ENCODE measurements at regions not wholly inside any gene's neighbourhood (a gene's known extent, or its start where the extent isn't known, plus 50 kb on each side); places are given as distances from the start of the nearest gene placed in this dataset.

DNA sequence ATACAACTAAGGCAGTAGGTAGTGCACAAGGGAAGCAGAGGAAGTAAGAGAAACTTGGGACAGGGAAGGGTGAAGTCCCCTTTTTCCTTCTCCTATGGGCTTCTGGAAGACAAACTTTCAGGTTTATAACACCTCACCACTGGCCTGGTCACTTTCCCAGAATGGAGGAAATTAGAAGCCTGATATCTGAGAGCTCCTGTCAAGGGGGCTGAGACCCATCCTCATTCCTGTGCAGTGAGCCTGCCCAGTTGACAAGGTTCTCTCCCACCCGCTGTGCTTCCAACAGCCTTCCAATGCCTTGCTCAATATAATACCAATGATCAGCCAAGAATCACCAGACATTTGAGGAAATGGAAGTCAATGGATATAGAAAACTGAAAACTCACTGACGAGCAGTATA, 100.4 kb upstream of the YPEL5 start:
- H3K27me3 ChIP-seq (ENCODE audit: insufficient read depth, low read length), result peaks cover 57% of the 10 kb centered on the region
- no peak overlapping the region for H3K4me3 ChIP-seq (ENCODE audit: low read depth, low read length)
- no peaks in the 10 kb centered on the region for H3K79me2 ChIP-seq (ENCODE audit: control insufficient read depth, insufficient read depth, low read length, unreplicated experiment)
- no peaks in the 10 kb centered on the region for H3K36me3 ChIP-seq (ENCODE audit: insufficient read depth, low read length)
- no peak overlapping the region for H3K27ac ChIP-seq (ENCODE audit: low read depth, low read length)
- no peaks in the 10 kb centered on the region for H3K4me1 ChIP-seq (ENCODE audit: control insufficient read depth, insufficient read depth, low read length, unreplicated experiment)
- no peak overlapping the region for H2AFZ ChIP-seq (ENCODE audit: low read length, unreplicated experiment)

DNA sequence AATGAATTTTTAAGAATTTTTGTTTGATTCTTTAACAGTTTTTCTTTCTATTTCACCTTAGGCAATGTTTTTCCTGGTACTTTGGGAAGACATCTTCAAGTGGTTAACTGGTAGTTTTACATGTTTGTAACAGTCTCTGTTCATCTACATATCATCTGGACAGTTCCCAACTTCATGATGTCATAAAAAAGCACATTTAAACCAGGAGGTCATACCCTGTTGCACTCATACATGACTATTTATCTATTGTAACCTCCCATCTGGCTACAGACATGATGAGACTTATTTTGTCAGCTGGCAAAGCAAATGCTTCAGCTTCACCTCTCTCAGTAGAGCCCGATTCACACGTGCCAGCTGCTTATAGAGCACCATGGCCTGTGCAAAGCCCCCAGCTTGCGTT, 99.8 kb upstream of the YPEL5 start:
- H3K4me3 ChIP-seq (ENCODE audit: low read depth, low read length), result no peak overlapping the region
- H3K27me3 ChIP-seq (ENCODE audit: insufficient read depth, low read length), result peaks cover 61% of the 10 kb centered on the region
- no peaks in the 10 kb centered on the region for H3K36me3 ChIP-seq (ENCODE audit: insufficient read depth, low read length)
- no peak overlapping the region for H3K27ac ChIP-seq (ENCODE audit: low read depth, low read length)
- no peaks in the 10 kb centered on the region for H3K79me2 ChIP-seq (ENCODE audit: control insufficient read depth, insufficient read depth, low read length, unreplicated experiment)
- H3K4me1 ChIP-seq (ENCODE audit: control insufficient read depth, insufficient read depth, low read length, unreplicated experiment), result no peaks in the 10 kb centered on the region
- H2AFZ ChIP-seq (ENCODE audit: low read length, unreplicated experiment), result no peak overlapping the region

DNA sequence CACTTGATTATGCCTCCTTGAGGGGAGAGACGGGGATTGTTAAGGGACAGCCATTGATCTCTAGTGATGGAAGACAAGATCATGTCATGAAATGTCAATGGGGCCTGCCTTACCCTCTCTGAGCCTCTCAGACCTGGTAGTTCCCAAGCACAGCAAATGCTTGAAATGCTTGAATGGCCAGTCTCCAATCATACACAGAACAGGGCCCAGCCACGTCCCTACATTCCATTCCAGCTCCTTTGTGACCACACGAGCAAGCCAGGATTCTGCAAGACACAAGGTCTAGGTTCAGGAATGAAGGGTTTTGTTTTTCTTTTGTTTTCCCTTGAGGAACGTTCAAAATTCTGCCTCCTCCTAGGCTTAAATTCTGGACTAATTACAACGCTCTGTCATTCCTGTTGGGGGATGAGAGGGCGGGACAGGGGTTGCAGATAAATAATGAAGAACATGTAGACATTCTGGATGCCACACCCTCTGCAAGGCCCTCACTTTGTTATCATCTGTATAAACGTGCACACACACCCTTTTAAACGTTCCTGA, 98.1 kb upstream of the YPEL5 start:
- H3K4me3 ChIP-seq (ENCODE audit: low read depth, low read length), result no peak overlapping the region
- no peak overlapping the region for H2AFZ ChIP-seq (ENCODE audit: low read length, unreplicated experiment)
- H3K27ac ChIP-seq (ENCODE audit: low read depth, low read length), result no peak overlapping the region
- H3K27me3 ChIP-seq (ENCODE audit: insufficient read depth, low read length), result peaks cover 55% of the 10 kb centered on the region
- H3K79me2 ChIP-seq (ENCODE audit: control insufficient read depth, insufficient read depth, low read length, unreplicated experiment), result no peaks in the 10 kb centered on the region
- H3K4me1 ChIP-seq (ENCODE audit: control insufficient read depth, insufficient read depth, low read length, unreplicated experiment), result no peaks in the 10 kb centered on the region
- no peaks in the 10 kb centered on the region for H3K36me3 ChIP-seq (ENCODE audit: insufficient read depth, low read length)

DNA sequence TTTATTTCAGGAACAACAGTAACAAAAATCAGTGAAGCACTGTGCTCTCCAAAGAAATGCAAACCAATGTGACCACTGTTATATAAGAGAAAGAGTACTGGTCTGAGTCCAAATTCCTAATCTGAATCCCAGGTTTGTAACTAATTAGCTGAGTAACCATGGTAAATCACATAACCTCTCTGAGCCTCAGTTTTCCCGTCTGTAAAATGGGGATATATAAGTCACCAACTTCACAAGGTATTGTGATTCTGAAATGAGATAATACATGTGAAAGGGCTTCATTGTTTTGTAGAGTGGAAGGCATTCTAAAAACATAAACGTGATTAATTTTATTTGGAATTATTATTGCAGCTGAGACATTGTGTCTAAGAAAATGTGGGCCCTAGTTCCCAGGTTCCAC, 91.3 kb upstream of the YPEL5 start:
- no peak overlapping the region for H3K27ac ChIP-seq (ENCODE audit: low read depth, low read length)

DNA sequence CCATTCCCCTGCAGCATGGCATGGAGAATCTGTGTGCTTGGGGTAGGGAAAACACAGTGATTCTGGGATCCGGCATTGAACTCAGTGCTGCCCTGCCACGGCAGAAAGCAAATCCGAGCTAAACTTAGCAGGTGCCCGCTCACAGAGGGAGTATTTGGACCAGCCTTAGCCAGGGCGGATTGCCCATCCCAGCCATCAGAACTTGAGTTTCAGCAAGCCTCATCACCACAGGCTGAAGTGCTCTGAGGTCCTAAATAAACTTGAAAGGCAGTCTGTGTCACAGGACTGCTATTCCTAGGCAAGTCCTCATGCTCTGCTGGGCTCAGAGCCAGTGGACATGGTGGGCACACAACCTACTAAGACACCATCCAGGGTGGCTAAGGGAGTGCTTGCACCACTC, 86.2 kb upstream of the YPEL5 start:
- Histone ChIP-seq H3K27me3 (ENCODE audit: insufficient read depth, low read length) (peaks cover 24% of the 10 kb centered on the region; the same call in 1 of the 2 replicates), H3K27ac (ENCODE audit: low read depth, low read length) (no peak overlapping the region), H2AFZ (ENCODE audit: low read length, unreplicated experiment) (no peak overlapping the region), H3K4me3 (ENCODE audit: low read depth, low read length) (no peak overlapping the region), H3K36me3 (ENCODE audit: insufficient read depth, low read length) (no peaks in the 10 kb centered on the region), H3K4me1 (ENCODE audit: control insufficient read depth, insufficient read depth, low read length, unreplicated experiment) (no peaks in the 10 kb centered on the region), H3K79me2 (ENCODE audit: control insufficient read depth, insufficient read depth, low read length, unreplicated experiment) (no peaks in the 10 kb centered on the region)

More for the DNA sequence above, 91.3 kb upstream of the YPEL5 start:
- no peaks in the 10 kb centered on the region for H3K79me2 ChIP-seq (ENCODE audit: control insufficient read depth, insufficient read depth, low read length, unreplicated experiment)
- no peaks in the 10 kb centered on the region for H3K4me1 ChIP-seq (ENCODE audit: control insufficient read depth, insufficient read depth, low read length, unreplicated experiment)
- no peak overlapping the region for H2AFZ ChIP-seq (ENCODE audit: low read length, unreplicated experiment)
- no peak overlapping the region for H3K4me3 ChIP-seq (ENCODE audit: low read depth, low read length)
- peaks cover 23% of the 10 kb centered on the region; the same call in 1 of the 2 replicates for H3K27me3 ChIP-seq (ENCODE audit: insufficient read depth, low read length)
- H3K36me3 ChIP-seq (ENCODE audit: insufficient read depth, low read length), result no peaks in the 10 kb centered on the region

DNA sequence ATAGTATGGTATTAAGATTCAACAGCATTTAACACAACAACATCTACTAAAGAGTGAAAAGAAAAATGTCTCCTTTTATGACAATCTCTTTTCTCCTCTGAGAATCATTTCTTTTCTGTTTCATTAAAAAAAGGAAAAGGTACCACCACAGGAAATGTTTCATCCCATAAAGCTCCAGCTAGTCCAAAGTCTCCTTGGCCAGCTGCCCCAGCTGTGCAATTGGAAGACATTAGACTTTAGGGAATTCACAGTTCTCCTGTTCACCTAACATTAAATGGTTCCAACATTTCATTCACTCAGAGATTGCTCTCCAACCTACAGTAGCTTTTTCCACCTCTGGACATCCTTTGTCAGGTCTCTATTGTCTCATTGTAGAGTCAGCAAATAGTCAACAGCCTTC, 78.7 kb upstream of the YPEL5 start:
- Histone ChIP-seq H3K4me1 (ENCODE audit: control insufficient read depth, insufficient read depth, low read length, unreplicated experiment) (no peaks in the 10 kb centered on the region), H3K27me3 (ENCODE audit: insufficient read depth, low read length) (peaks cover 31% of the 10 kb centered on the region), H3K4me3 (ENCODE audit: low read depth, low read length) (no peak overlapping the region), H3K79me2 (ENCODE audit: control insufficient read depth, insufficient read depth, low read length, unreplicated experiment) (no peaks in the 10 kb centered on the region), H2AFZ (ENCODE audit: low read length, unreplicated experiment) (no peak overlapping the region), H3K36me3 (ENCODE audit: insufficient read depth, low read length) (no peaks in the 10 kb centered on the region), H3K27ac (ENCODE audit: low read depth, low read length) (no peak overlapping the region)

DNA sequence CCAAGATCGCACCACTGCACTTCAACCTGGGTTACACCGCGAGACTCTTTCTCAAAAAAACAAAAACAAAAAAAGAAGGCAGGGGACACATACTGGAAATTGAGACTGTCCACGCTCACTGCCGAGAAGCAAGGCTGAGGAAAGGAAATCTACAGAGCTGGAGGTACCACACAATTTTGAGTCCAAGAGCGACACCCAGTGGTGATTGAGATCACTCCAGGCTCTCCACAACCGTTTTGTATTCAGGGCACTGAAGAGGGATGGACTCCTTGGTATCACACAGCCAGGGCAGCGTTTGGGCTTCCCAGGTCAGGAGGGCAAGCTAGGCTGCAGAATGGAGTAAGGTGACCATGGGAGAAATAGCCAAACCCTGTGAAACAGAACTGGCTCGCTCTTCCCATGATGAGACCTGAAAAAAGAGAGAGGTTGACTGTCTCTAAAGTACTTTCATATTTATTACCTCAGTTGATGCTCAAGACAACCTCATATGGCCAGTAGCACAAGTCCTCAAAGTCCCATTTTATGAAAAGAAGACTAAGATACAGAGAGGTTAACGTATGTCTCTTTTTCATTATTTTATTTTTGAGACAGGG, 74.5 kb upstream of the YPEL5 start:
- H3K27me3 ChIP-seq (ENCODE audit: insufficient read depth, low read length), result peaks cover 60% of the 10 kb centered on the region
- H3K27ac ChIP-seq (ENCODE audit: low read depth, low read length), result no peak overlapping the region
- no peaks in the 10 kb centered on the region for H3K4me1 ChIP-seq (ENCODE audit: control insufficient read depth, insufficient read depth, low read length, unreplicated experiment)
- H3K36me3 ChIP-seq (ENCODE audit: insufficient read depth, low read length), result no peaks in the 10 kb centered on the region
- no peak overlapping the region for H2AFZ ChIP-seq (ENCODE audit: low read length, unreplicated experiment)
- H3K79me2 ChIP-seq (ENCODE audit: control insufficient read depth, insufficient read depth, low read length, unreplicated experiment), result no peaks in the 10 kb centered on the region
- no peak overlapping the region for H3K4me3 ChIP-seq (ENCODE audit: low read depth, low read length)

DNA sequence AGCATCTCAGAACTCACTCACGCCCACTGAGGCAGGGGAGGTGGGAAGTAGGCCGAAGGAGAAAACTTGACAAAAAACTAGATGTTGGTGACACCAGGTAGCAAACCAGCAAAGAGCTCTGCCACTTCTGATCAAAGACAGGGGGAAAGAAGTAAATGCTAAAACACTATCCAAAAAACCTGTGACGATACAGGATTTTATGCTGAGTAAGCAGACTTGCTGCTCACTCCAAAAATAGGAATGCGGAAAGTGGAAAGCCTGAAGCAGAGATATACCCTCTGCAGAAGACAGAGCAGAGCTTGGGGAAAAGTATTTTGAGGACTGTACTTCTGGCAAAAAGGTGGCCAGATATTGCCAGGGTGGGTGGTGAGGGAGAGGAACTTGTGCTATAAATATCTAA, 73.3 kb upstream of the YPEL5 start:
- H3K4me1 ChIP-seq (ENCODE audit: control insufficient read depth, insufficient read depth, low read length, unreplicated experiment), result no peaks in the 10 kb centered on the region
- H3K36me3 ChIP-seq (ENCODE audit: insufficient read depth, low read length), result no peaks in the 10 kb centered on the region
- H3K27ac ChIP-seq (ENCODE audit: low read depth, low read length), result no peak overlapping the region
- H3K27me3 ChIP-seq (ENCODE audit: insufficient read depth, low read length), result peaks cover 70% of the 10 kb centered on the region
- no peak overlapping the region for H2AFZ ChIP-seq (ENCODE audit: low read length, unreplicated experiment)
- no peaks in the 10 kb centered on the region for H3K79me2 ChIP-seq (ENCODE audit: control insufficient read depth, insufficient read depth, low read length, unreplicated experiment)
- H3K4me3 ChIP-seq (ENCODE audit: low read depth, low read length), result no peak overlapping the region

DNA sequence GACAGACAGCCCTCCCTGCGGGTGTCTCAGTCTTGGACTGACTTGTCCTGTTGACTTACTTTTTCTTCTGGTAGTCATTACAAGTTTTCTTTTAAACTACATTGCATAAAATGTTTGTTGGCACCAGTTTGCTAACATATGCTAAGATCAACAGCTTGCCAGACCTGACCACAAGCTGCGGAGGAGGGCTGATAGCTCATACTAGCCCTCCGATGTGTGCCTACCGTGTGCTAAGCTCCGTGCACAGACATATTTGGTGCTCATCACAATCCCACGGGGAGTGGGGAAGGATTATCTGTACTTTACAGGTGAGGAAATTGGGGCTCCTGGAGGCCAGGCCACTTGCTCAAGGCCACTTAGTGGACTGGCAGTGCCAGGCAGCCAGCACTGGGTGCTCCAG, 72.8 kb upstream of the YPEL5 start:
- H3K27me3 ChIP-seq (ENCODE audit: insufficient read depth, low read length), result peaks cover 72% of the 10 kb centered on the region
- H2AFZ ChIP-seq (ENCODE audit: low read length, unreplicated experiment), result no peak overlapping the region
- H3K4me3 ChIP-seq (ENCODE audit: low read depth, low read length), result no peak overlapping the region
- H3K79me2 ChIP-seq (ENCODE audit: control insufficient read depth, insufficient read depth, low read length, unreplicated experiment), result no peaks in the 10 kb centered on the region
- H3K36me3 ChIP-seq (ENCODE audit: insufficient read depth, low read length), result no peaks in the 10 kb centered on the region
- no peak overlapping the region for H3K27ac ChIP-seq (ENCODE audit: low read depth, low read length)
- no peaks in the 10 kb centered on the region for H3K4me1 ChIP-seq (ENCODE audit: control insufficient read depth, insufficient read depth, low read length, unreplicated experiment)

DNA sequence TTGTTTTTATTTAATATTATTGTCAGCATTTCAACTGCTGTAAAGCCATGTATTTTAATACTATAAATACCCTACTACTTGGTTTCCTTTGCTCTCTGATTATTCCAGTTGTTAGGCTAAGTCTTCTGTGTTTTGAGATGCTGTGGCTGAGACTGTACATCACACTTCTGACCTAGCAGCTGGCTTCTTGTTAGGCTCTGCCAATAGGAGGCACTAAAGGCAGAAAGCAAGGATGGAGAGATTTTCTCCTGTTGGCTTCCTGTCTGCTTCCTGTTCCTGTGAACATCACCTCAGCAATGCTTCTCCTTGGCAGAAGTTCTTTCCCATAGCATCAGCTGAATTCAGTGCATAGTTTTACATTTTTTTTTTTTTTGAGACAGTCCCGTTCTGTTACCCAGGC, 68.3 kb upstream of the YPEL5 start:
- Histone ChIP-seq H3K27me3 (ENCODE audit: insufficient read depth, low read length) (peaks cover 47% of the 10 kb centered on the region), H3K79me2 (ENCODE audit: control insufficient read depth, insufficient read depth, low read length, unreplicated experiment) (no peaks in the 10 kb centered on the region), H3K4me3 (ENCODE audit: low read depth, low read length) (no peak overlapping the region)

DNA sequence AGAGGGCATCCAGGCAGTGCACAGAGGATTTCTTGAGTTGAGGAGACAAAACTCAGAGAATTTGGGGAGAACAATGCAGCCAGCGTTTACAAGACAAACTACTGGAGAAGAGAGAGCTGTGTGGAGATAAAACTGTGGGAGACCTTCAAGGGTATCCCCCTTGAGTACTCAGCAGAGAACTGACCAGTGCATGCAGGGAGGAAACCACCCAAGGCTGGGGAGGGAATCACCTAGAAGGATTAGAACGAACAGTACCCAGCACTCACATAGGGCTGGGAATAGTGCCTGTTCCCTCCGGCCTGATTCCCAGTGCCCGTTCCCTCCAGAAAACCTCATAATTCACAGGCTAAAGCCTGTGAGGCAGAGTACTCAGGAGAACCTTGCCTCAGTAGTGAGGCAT, 61.9 kb upstream of the YPEL5 start:
- no peak overlapping the region for H3K27ac ChIP-seq (ENCODE audit: low read depth, low read length)
- no peaks in the 10 kb centered on the region for H3K79me2 ChIP-seq (ENCODE audit: control insufficient read depth, insufficient read depth, low read length, unreplicated experiment)
- peaks cover 42% of the 10 kb centered on the region for H3K27me3 ChIP-seq (ENCODE audit: insufficient read depth, low read length)
- no peaks in the 10 kb centered on the region for H3K36me3 ChIP-seq (ENCODE audit: insufficient read depth, low read length)
- H3K4me1 ChIP-seq (ENCODE audit: control insufficient read depth, insufficient read depth, low read length, unreplicated experiment), result no peaks in the 10 kb centered on the region
- no peak overlapping the region for H3K4me3 ChIP-seq (ENCODE audit: low read depth, low read length)
- no peak overlapping the region for H2AFZ ChIP-seq (ENCODE audit: low read length, unreplicated experiment)

More for the DNA sequence above, 68.3 kb upstream of the YPEL5 start:
- no peak overlapping the region for H3K27ac ChIP-seq (ENCODE audit: low read depth, low read length)
- H3K36me3 ChIP-seq (ENCODE audit: insufficient read depth, low read length), result no peaks in the 10 kb centered on the region
- no peak overlapping the region for H2AFZ ChIP-seq (ENCODE audit: low read length, unreplicated experiment)
- H3K4me1 ChIP-seq (ENCODE audit: control insufficient read depth, insufficient read depth, low read length, unreplicated experiment), result no peaks in the 10 kb centered on the region
